ENCODE measurements at regions not wholly inside any gene's neighbourhood (a gene's known extent, or its start where the extent isn't known, plus 50 kb on each side); places are given as distances from the start of the nearest gene placed in this dataset.

DNA sequence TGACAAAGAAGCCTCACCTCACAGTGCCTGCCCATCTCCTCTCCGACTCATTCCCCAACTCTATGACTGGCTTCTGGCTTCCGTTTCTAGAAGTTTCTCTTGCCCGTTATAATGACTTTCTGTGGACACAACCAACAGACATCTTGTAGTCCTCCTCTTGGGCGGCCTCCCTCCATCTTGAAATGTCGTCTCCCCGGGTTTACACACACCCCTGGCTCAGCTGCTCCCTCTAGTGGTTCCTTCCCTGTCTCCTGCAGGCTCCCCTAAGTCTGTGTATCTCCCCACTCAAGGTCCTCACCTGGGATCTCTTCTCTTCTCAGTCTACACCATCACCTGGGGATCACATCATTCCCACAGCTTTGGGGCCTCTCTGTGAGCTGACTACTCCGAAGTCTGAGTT lies 123.4 kb upstream of the NEBL start (continued):
- TF ChIP-seq, protein P1, sequence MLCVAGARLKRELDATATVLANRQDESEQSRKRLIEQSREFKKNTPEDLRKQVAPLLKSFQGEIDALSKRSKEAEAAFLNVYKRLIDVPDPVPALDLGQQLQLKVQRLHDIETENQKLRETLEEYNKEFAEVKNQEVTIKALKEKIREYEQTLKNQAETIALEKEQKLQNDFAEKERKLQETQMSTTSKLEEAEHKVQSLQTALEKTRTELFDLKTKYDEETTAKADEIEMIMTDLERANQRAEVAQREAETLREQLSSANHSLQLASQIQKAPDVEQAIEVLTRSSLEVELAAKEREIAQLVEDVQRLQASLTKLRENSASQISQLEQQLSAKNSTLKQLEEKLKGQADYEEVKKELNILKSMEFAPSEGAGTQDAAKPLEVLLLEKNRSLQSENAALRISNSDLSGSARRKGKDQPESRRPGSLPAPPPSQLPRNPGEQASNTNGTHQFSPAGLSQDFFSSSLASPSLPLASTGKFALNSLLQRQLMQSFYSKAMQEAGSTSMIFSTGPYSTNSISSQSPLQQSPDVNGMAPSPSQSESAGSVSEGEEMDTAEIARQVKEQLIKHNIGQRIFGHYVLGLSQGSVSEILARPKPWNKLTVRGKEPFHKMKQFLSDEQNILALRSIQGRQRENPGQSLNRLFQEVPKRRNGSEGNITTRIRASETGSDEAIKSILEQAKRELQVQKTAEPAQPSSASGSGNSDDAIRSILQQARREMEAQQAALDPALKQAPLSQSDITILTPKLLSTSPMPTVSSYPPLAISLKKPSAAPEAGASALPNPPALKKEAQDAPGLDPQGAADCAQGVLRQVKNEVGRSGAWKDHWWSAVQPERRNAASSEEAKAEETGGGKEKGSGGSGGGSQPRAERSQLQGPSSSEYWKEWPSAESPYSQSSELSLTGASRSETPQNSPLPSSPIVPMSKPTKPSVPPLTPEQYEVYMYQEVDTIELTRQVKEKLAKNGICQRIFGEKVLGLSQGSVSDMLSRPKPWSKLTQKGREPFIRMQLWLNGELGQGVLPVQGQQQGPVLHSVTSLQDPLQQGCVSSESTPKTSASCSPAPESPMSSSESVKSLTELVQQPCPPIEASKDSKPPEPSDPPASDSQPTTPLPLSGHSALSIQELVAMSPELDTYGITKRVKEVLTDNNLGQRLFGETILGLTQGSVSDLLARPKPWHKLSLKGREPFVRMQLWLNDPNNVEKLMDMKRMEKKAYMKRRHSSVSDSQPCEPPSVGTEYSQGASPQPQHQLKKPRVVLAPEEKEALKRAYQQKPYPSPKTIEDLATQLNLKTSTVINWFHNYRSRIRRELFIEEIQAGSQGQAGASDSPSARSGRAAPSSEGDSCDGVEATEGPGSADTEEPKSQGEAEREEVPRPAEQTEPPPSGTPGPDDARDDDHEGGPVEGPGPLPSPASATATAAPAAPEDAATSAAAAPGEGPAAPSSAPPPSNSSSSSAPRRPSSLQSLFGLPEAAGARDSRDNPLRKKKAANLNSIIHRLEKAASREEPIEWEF (IDR thresholded peaks at IDR 0.05; ENCODE audit: insufficient replicate concordance, low read depth, low read length): no peak
- TF ChIP-seq RBBP5 (conservative IDR thresholded peaks at IDR 0.05): no peak

GRCh38 chr10:21019436-21019835 lies 122.3 kb upstream of the NEBL start:
- DNase-seq (ENCODE audit: low read depth, low spot score) (no peak), ATAC-seq (no peak), FAIRE-seq (peak; percentile 7)
- H3K9ac ChIP-seq (ENCODE audit: control insufficient read depth, insufficient read depth, low read length): no peak overlapping the region
- H4K20me1 ChIP-seq (ENCODE audit: control insufficient read depth, insufficient read depth): no peaks in the 10 kb centered on the region
- no peak overlapping the region for H3K4me2 ChIP-seq (ENCODE audit: control insufficient read depth, insufficient read depth)
- H3K36me3 ChIP-seq (ENCODE audit: control insufficient read depth in 2 of 2, insufficient read depth in 2 of 2, low read length in 1 of 2): no peaks in the 10 kb centered on the region
- no peak overlapping the region for H2AFZ ChIP-seq (ENCODE audit: control insufficient read depth, low read depth, low read length)
- ChIA-PET CTCF (interaction anchor here (0.6 to 2.2 kb wide), 5 partner anchors 9 to 162 kb away, joined by 3 to 11 read pairs (median 4); no protein-coding TSS in a partner anchor), SMC1A (ENCODE audit: uncharacterized antibody, unreplicated experiment) (interaction anchor here (0.7 kb wide), 1 partner anchor 154 kb away, joined by 3 read pairs; no protein-coding TSS in a partner anchor), POLR2A (no interaction called here), RAD21 (ENCODE audit: unreplicated experiment) (interaction anchor here (0.6 kb wide), 1 partner anchor 513 kb away, joined by 6 read pairs; no protein-coding TSS in a partner anchor)
- no peaks in the 10 kb centered on the region for H3K9me3 ChIP-seq (replicated peaks; ENCODE audit: control insufficient read depth, insufficient read depth, low read length)
- 68% methylated on average over 6 of the region's 6 CpGs for WGBS (ENCODE audit: insufficient coverage, insufficient replicate concordance, low lambda C conversion rate, missing lambda C conversion rate)
- H3K4me1 ChIP-seq (ENCODE audit: control insufficient read depth, insufficient read depth, low read length): no peaks in the 10 kb centered on the region
- no peak overlapping the region for H3K4me3 ChIP-seq
- no peak for TF ChIP-seq MEF2A (IDR thresholded peaks at IDR 0.05; ENCODE audit: insufficient read depth, low read depth, low read length)
- no peak for TF ChIP-seq SUPT20H (IDR thresholded peaks at IDR 0.05; ENCODE audit: borderline replicate concordance, control insufficient read depth, low read depth, low read length)
- intact Hi-C loops (cut with micrococcal nuclease; ENCODE audit: unreplicated experiment) (no loop called here), in situ Hi-C loops (cut with MboI) (no loop called here)
- BruUV-seq (replicated peaks): no TSS peak
- H3K79me2 ChIP-seq (ENCODE audit: control insufficient read depth, insufficient read depth, low read length): no peaks in the 10 kb centered on the region
- H3K27ac ChIP-seq (ENCODE audit: control insufficient read depth, insufficient read depth): no peak overlapping the region
- H3K27me3 ChIP-seq (replicated peaks in 1 of 2; ENCODE audit: control insufficient read depth in 2 of 2, insufficient read depth in 2 of 2, low read length in 1 of 2): no peaks in the 10 kb centered on the region; a peak in 1 of 4 replicates
